DND-41 (cell line): ENCODE measurements at regions not wholly inside any gene's neighbourhood (a gene's known extent, or its start where the extent isn't known, plus 50 kb on each side); places are given as distances from the start of the nearest gene placed in this dataset.

Experiments used
- CTCF ChIP-seq: IDR thresholded peaks from 2 replicates; pipeline ENCODE4 v1.5.1; 2012; ENCODE audit warnings: borderline replicate concordance, low read length, moderate library complexity, mild to moderate bottlenecking; ENCODE audit not compliant: poor library complexity, severe bottlenecking; ENCODE audit errors: extremely low read depth
- EZH2 ChIP-seq: IDR thresholded peaks from 3 replicates; pipeline ENCODE4 v1.6.1; 2012; ENCODE audit warnings: borderline replicate concordance, low read depth, mild to moderate bottlenecking, moderate library complexity, low read length, inconsistent platforms; ENCODE audit not compliant: severe bottlenecking

DNA sequence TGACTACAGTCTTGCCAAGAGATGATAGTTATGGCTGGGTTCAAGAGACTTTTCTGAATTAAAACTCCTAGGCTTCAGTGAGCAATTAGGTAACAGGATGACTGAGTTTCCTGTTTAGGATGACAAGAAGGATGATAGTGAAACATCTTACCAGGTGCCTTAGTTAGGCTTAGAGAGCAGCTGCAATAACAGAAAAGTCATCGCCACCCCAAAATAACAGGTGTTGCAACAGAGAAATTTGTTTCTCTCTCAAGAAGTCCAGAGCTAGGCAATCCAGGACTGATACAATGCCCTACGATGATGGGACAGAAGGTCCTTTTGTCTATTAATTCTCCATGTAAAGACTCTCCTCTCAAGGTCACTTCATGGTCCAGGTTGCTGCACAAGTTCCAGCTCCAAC, 361.8 kb downstream of the CAAP1 start:
- TF ChIP-seq CTCF (no peak), EZH2 (no peak)
